ENCODE measurements at regions not wholly inside any gene's neighbourhood (a gene's known extent, or its start where the extent isn't known, plus 50 kb on each side); places are given as distances from the start of the nearest gene placed in this dataset.

DNA sequence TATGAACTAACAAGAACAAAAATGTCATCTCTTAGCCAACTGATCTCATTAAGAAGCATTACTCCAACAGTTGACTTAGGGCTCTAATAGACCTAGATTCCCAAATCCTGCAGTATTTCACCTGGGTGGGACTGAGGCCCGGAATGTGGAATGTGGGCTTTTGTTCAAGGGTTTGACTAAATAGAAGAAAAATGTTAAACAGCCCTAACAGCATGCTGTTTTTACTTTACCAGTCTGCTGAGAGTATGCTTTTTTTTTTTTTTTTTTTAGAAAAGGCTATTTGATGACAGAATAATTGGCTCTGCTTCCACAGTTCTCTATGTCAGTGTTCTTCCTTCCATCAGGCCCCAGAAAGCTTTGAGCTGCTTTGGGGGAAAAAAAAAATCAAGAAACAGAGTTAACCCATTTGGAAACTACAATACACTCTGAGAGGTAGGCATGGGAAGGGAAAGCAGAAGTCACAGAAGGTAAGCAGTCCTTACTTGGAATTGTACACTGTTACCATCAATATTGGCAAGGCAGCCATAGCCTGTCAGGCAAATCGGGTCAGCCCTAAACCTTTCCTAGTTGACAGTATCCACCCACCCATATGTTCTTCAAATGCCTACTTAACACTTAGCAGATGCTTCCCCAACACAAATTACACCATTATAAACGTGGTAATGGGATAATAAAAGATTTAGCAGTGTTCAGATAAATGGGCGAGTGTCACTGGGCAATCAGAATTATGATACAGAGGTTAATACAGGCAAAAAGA is 224.2 kb downstream of the CNTN3 start:
- Histone ChIP-seq H2AFZ (ENCODE audit: control insufficient read depth, low read depth, low read length) (no peak overlapping the region), H3K4me2 (ENCODE audit: control insufficient read depth, insufficient read depth) (no peak overlapping the region), H3K4me3 (no peak overlapping the region), H3K27ac (ENCODE audit: control insufficient read depth, insufficient read depth) (no peak overlapping the region), H3K9ac (ENCODE audit: control insufficient read depth, insufficient read depth, low read length) (no peak overlapping the region), H3K36me3 (ENCODE audit: control insufficient read depth in 2 of 2, insufficient read depth in 2 of 2, low read length in 1 of 2) (no peaks in the 10 kb centered on the region), H4K20me1 (ENCODE audit: control insufficient read depth, insufficient read depth) (no peaks in the 10 kb centered on the region), H3K79me2 (ENCODE audit: control insufficient read depth, insufficient read depth, low read length) (no peaks in the 10 kb centered on the region), H3K9me3 (replicated peaks; ENCODE audit: control insufficient read depth, insufficient read depth, low read length) (no peaks in the 10 kb centered on the region), H3K27me3 (replicated peaks in 1 of 2; ENCODE audit: control insufficient read depth in 2 of 2, insufficient read depth in 2 of 2, low read length in 1 of 2) (no peaks in the 10 kb centered on the region), H3K4me1 (ENCODE audit: control insufficient read depth, insufficient read depth, low read length) (no peaks in the 10 kb centered on the region)
- FAIRE-seq: no peak
- ChIA-PET CTCF (no interaction called here), SMC1A (ENCODE audit: uncharacterized antibody, unreplicated experiment) (no interaction called here), POLR2A (no interaction called here), RAD21 (ENCODE audit: unreplicated experiment) (no interaction called here)
- in situ Hi-C loops (cut with MboI): no loop called here
- DNase-seq (ENCODE audit: low read depth, low spot score): no peak
- BruUV-seq (replicated peaks): no TSS peak
- ATAC-seq: no peak
- 1% methylated on average over 4 of the region's 4 CpGs for WGBS (ENCODE audit: insufficient coverage, insufficient replicate concordance, low lambda C conversion rate, missing lambda C conversion rate)
- intact Hi-C loops (cut with micrococcal nuclease; ENCODE audit: unreplicated experiment): no loop called here
- TF ChIP-seq MYB (IDR thresholded peaks at IDR 0.05; ENCODE audit: borderline replicate concordance, low read depth, low read length): no peak
- TF ChIP-seq ATF7 (IDR thresholded peaks at IDR 0.05; ENCODE audit: low read depth): no peak
- no peak for TF ChIP-seq GABPA (IDR thresholded peaks at IDR 0.05; ENCODE audit: low read depth)
- TF ChIP-seq, protein P1, sequence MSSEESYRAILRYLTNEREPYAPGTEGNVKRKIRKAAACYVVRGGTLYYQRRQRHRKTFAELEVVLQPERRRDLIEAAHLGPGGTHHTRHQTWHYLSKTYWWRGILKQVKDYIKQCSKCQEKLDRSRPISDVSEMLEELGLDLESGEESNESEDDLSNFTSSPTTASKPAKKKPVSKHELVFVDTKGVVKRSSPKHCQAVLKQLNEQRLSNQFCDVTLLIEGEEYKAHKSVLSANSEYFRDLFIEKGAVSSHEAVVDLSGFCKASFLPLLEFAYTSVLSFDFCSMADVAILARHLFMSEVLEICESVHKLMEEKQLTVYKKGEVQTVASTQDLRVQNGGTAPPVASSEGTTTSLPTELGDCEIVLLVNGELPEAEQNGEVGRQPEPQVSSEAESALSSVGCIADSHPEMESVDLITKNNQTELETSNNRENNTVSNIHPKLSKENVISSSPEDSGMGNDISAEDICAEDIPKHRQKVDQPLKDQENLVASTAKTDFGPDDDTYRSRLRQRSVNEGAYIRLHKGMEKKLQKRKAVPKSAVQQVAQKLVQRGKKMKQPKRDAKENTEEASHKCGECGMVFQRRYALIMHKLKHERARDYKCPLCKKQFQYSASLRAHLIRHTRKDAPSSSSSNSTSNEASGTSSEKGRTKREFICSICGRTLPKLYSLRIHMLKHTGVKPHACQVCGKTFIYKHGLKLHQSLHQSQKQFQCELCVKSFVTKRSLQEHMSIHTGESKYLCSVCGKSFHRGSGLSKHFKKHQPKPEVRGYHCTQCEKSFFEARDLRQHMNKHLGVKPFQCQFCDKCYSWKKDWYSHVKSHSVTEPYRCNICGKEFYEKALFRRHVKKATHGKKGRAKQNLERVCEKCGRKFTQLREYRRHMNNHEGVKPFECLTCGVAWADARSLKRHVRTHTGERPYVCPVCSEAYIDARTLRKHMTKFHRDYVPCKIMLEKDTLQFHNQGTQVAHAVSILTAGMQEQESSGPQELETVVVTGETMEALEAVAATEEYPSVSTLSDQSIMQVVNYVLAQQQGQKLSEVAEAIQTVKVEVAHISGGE (CRISPR knock-in tag; IDR thresholded peaks at IDR 0.05): no peak
- no peak for TF ChIP-seq STAT1 (conservative IDR thresholded peaks at IDR 0.05)
- no peak for TF ChIP-seq PML (IDR thresholded peaks at IDR 0.05; ENCODE audit: low read length)
- TF ChIP-seq, protein P2, sequence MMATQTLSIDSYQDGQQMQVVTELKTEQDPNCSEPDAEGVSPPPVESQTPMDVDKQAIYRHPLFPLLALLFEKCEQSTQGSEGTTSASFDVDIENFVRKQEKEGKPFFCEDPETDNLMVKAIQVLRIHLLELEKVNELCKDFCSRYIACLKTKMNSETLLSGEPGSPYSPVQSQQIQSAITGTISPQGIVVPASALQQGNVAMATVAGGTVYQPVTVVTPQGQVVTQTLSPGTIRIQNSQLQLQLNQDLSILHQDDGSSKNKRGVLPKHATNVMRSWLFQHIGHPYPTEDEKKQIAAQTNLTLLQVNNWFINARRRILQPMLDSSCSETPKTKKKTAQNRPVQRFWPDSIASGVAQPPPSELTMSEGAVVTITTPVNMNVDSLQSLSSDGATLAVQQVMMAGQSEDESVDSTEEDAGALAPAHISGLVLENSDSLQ (IDR thresholded peaks at IDR 0.05): no peak
- no peak for TF ChIP-seq MEF2A (IDR thresholded peaks at IDR 0.05; ENCODE audit: insufficient read depth, low read depth, low read length)
- TF ChIP-seq KAT2A (conservative IDR thresholded peaks at IDR 0.05; ENCODE audit: control insufficient read depth, low read depth, low read length): no peak
- TF ChIP-seq JUND (IDR thresholded peaks at IDR 0.05; ENCODE audit: low read depth, low read length): no peak
- no peak for TF ChIP-seq HDAC2 (IDR thresholded peaks at IDR 0.05)
- no peak for TF ChIP-seq EED (IDR thresholded peaks at IDR 0.05; ENCODE audit: low read depth)
- TF ChIP-seq SIN3A (IDR thresholded peaks at IDR 0.05; ENCODE audit: low read depth, low read length): no peak
- TF ChIP-seq NFXL1 (IDR thresholded peaks at IDR 0.05; ENCODE audit: borderline replicate concordance): no peak
- TF ChIP-seq POLR2AphosphoS5 (IDR thresholded peaks at IDR 0.05; ENCODE audit: low read length): no peak
- TF ChIP-seq, protein P3, sequence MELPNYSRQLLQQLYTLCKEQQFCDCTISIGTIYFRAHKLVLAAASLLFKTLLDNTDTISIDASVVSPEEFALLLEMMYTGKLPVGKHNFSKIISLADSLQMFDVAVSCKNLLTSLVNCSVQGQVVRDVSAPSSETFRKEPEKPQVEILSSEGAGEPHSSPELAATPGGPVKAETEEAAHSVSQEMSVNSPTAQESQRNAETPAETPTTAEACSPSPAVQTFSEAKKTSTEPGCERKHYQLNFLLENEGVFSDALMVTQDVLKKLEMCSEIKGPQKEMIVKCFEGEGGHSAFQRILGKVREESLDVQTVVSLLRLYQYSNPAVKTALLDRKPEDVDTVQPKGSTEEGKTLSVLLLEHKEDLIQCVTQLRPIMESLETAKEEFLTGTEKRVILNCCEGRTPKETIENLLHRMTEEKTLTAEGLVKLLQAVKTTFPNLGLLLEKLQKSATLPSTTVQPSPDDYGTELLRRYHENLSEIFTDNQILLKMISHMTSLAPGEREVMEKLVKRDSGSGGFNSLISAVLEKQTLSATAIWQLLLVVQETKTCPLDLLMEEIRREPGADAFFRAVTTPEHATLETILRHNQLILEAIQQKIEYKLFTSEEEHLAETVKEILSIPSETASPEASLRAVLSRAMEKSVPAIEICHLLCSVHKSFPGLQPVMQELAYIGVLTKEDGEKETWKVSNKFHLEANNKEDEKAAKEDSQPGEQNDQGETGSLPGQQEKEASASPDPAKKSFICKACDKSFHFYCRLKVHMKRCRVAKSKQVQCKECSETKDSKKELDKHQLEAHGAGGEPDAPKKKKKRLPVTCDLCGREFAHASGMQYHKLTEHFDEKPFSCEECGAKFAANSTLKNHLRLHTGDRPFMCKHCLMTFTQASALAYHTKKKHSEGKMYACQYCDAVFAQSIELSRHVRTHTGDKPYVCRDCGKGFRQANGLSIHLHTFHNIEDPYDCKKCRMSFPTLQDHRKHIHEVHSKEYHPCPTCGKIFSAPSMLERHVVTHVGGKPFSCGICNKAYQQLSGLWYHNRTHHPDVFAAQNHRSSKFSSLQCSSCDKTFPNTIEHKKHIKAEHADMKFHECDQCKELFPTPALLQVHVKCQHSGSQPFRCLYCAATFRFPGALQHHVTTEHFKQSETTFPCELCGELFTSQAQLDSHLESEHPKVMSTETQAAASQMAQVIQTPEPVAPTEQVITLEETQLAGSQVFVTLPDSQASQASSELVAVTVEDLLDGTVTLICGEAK (IDR thresholded peaks at IDR 0.05; ENCODE audit: borderline replicate concordance): no peak
- no peak for TF ChIP-seq NR2C2 (IDR thresholded peaks at IDR 0.05; ENCODE audit: borderline replicate concordance, control insufficient read depth, insufficient read length, low read depth)

Data from GM12878 (cell line).